Endothelial cell of hepatic sinusoid (primary cell): ENCODE measurements at regions not wholly inside any gene's neighbourhood (a gene's known extent, or its start where the extent isn't known, plus 50 kb on each side); places are given as distances from the start of the nearest gene placed in this dataset.

Source experiments
- in situ Hi-C: cut with HindIII; loops from 2 replicates; pipeline ENCODE4 v1.10.0; 2017; ENCODE audit warnings: low sequenced_read_pairs

GRCh38 chr2:155442755-155443372, 744.4 kb downstream of the KCNJ3 start:
- in situ Hi-C loops = no loop called here

GRCh38 chr2:155442088-155442487, 743.6 kb downstream of the KCNJ3 start:
- in situ Hi-C loops = no loop called here

GRCh38 chr2:155431004-155431507, 732.6 kb downstream of the KCNJ3 start:
- in situ Hi-C loops = no loop called here

- in situ Hi-C loops = no loop called here
Measured at GRCh38 chr2:155427470-155427869, 729.0 kb downstream of the KCNJ3 start.

GRCh38 chr2:155424518-155424917, 726.0 kb downstream of the KCNJ3 start:
- in situ Hi-C loops = no loop called here

- in situ Hi-C loops = no loop called here
Measured at GRCh38 chr2:155418753-155419152, 720.3 kb downstream of the KCNJ3 start.

- in situ Hi-C loops = no loop called here
Measured at GRCh38 chr2:155412598-155412997, 714.1 kb downstream of the KCNJ3 start.

- in situ Hi-C loops = no loop called here
Measured at GRCh38 chr2:155404433-155405002, 706.0 kb downstream of the KCNJ3 start.

- in situ Hi-C loops = no loop called here
Measured at GRCh38 chr2:155393406-155393805, 694.9 kb downstream of the KCNJ3 start.

- in situ Hi-C loops = no loop called here
Measured at GRCh38 chr2:155391613-155392130, 693.2 kb downstream of the KCNJ3 start.

- in situ Hi-C loops = no loop called here
Measured at GRCh38 chr2:155389224-155389623, 690.7 kb downstream of the KCNJ3 start.

- in situ Hi-C loops = no loop called here
Measured at GRCh38 chr2:155384555-155385123, 686.1 kb downstream of the KCNJ3 start.

GRCh38 chr2:155382776-155383175, 684.3 kb downstream of the KCNJ3 start:
- in situ Hi-C loops = no loop called here

GRCh38 chr2:155381436-155381835, 682.9 kb downstream of the KCNJ3 start:
- in situ Hi-C loops = no loop called here

GRCh38 chr2:155379494-155379893, 681.0 kb downstream of the KCNJ3 start:
- in situ Hi-C loops = no loop called here

GRCh38 chr2:155377931-155378444, 679.5 kb downstream of the KCNJ3 start:
- in situ Hi-C loops = no loop called here

GRCh38 chr2:155377266-155377680, 678.8 kb downstream of the KCNJ3 start:
- in situ Hi-C loops = no loop called here

- in situ Hi-C loops = no loop called here
Measured at GRCh38 chr2:155372969-155373368, 674.5 kb downstream of the KCNJ3 start.

GRCh38 chr2:155368934-155369333, 670.4 kb downstream of the KCNJ3 start:
- in situ Hi-C loops = no loop called here

GRCh38 chr2:155364766-155365165, 666.3 kb downstream of the KCNJ3 start:
- in situ Hi-C loops = no loop called here

- in situ Hi-C loops = no loop called here
Measured at GRCh38 chr2:155363349-155363888, 664.9 kb downstream of the KCNJ3 start.

- in situ Hi-C loops = no loop called here
Measured at GRCh38 chr2:155357172-155357571, 658.7 kb downstream of the KCNJ3 start.
